SK-N-SH treated with all-trans-retinoic acid at 6 μM for 48 hours (cell line): ENCODE measurements at regions not wholly inside any gene's neighbourhood (a gene's known extent, or its start where the extent isn't known, plus 50 kb on each side); places are given as distances from the start of the nearest gene placed in this dataset.

Source experiments
- ATAC-seq: fragments of 200-7000 bp; cut with Tn5 transposase; 3 replicates; pipeline ENCODE4 v1.9.1; 2020; ENCODE audit warnings: mild to moderate bottlenecking, moderate library complexity
- ARNTL ChIP-seq: fragments of 450-650 bp; formaldehyde crosslinking; IDR thresholded peaks from 2 replicates; pipeline ENCODE4 v1.5.0; 2020; ENCODE audit warnings: low read depth, mild to moderate bottlenecking, moderate library complexity, borderline replicate concordance
- CSDC2 ChIP-seq: fragments of 250-450 bp; sonication (Bioruptor Pico); IDR thresholded peaks from 2 replicates; pipeline ENCODE4 v1.5.0; 2020; ENCODE audit warnings: mild to moderate bottlenecking, moderate library complexity
- ESRRG ChIP-seq: fragments of 250-450 bp; sonication (Bioruptor Pico); IDR thresholded peaks from 2 replicates; pipeline ENCODE4 v1.6.1; 2021; ENCODE audit warnings: mild to moderate bottlenecking
- GLIS3 ChIP-seq: fragments of 250-450 bp; sonication (Bioruptor Pico); IDR thresholded peaks from 2 replicates; pipeline ENCODE4 v1.5.0; 2020; ENCODE audit warnings: mild to moderate bottlenecking, moderate library complexity
- RARB ChIP-seq: fragments of 250-450 bp; sonication (Bioruptor Pico); IDR thresholded peaks from 2 replicates; pipeline ENCODE4 v1.8.0; 2021; ENCODE audit warnings: mild to moderate bottlenecking, moderate library complexity
- SNAI2 ChIP-seq: fragments of 250-450 bp; sonication (Bioruptor Pico); IDR thresholded peaks from 2 replicates; pipeline ENCODE4 v1.5.0; 2020; ENCODE audit warnings: mild to moderate bottlenecking, moderate library complexity
- TCF4 ChIP-seq: fragments of 250-450 bp; sonication (Bioruptor Pico); IDR thresholded peaks from 2 replicates; pipeline ENCODE4 v1.8.0; 2021; ENCODE audit warnings: mild to moderate bottlenecking, moderate library complexity, borderline replicate concordance
- TOX ChIP-seq: fragments of 250-450 bp; sonication (Bioruptor Pico); IDR thresholded peaks from 2 replicates; pipeline ENCODE4 v1.8.0; 2021; ENCODE audit warnings: mild to moderate bottlenecking, moderate library complexity, borderline replicate concordance
- ZFP3 ChIP-seq: fragments of 250-450 bp; sonication (Bioruptor Pico); IDR thresholded peaks from 2 replicates; pipeline ENCODE4 v1.5.0; 2020; ENCODE audit warnings: mild to moderate bottlenecking, moderate library complexity
- ZFP30 ChIP-seq: fragments of 450-650 bp; formaldehyde crosslinking; IDR thresholded peaks from 2 replicates; pipeline ENCODE4 v1.5.0; 2022; ENCODE audit warnings: mild to moderate bottlenecking, moderate library complexity
- ZNF565 ChIP-seq: fragments of 450-650 bp; formaldehyde crosslinking; conservative IDR thresholded peaks from 2 replicates; pipeline ENCODE4 v1.5.0; 2020; ENCODE audit warnings: low read depth, mild to moderate bottlenecking, moderate library complexity
- ZNF70 ChIP-seq: fragments of 450-650 bp; formaldehyde crosslinking; IDR thresholded peaks from 2 replicates; pipeline ENCODE4 v1.5.0; 2020; ENCODE audit warnings: mild to moderate bottlenecking, moderate library complexity
- ZNF8 ChIP-seq: fragments of 450-650 bp; formaldehyde crosslinking; IDR thresholded peaks from 2 replicates; pipeline ENCODE4 v1.5.0; 2020; ENCODE audit warnings: mild to moderate bottlenecking, moderate library complexity
- TF ChIP-seq, protein P1 (sequence below): fragments of 250-450 bp; sonication (Bioruptor Pico); IDR thresholded peaks from 2 replicates; pipeline ENCODE4 v1.5.1; 2020; ENCODE audit warnings: low read depth, mild to moderate bottlenecking, moderate library complexity
- TF ChIP-seq, protein P2 (sequence below): fragments of 250-450 bp; sonication (Bioruptor Pico); IDR thresholded peaks from 2 replicates; pipeline ENCODE4 v1.5.1; 2021; ENCODE audit warnings: mild to moderate bottlenecking, moderate library complexity
- TF ChIP-seq, protein P3 (sequence below): fragments of 250-450 bp; sonication (Bioruptor Pico); IDR thresholded peaks from 2 replicates; pipeline ENCODE4 v1.8.0; 2020; ENCODE audit warnings: mild to moderate bottlenecking, moderate library complexity, borderline replicate concordance
- TF ChIP-seq, protein P4 (sequence below): fragments of 250-450 bp; sonication (Bioruptor Pico); IDR thresholded peaks from 2 replicates; pipeline ENCODE4 v1.8.0; 2021; ENCODE audit warnings: low read depth, mild to moderate bottlenecking, moderate library complexity, borderline replicate concordance
- TF ChIP-seq, protein P5 (sequence below): fragments of 250-450 bp; sonication (Bioruptor Pico); IDR thresholded peaks from 2 replicates; pipeline ENCODE4 v1.5.0; 2020; ENCODE audit warnings: mild to moderate bottlenecking, moderate library complexity

DNA sequence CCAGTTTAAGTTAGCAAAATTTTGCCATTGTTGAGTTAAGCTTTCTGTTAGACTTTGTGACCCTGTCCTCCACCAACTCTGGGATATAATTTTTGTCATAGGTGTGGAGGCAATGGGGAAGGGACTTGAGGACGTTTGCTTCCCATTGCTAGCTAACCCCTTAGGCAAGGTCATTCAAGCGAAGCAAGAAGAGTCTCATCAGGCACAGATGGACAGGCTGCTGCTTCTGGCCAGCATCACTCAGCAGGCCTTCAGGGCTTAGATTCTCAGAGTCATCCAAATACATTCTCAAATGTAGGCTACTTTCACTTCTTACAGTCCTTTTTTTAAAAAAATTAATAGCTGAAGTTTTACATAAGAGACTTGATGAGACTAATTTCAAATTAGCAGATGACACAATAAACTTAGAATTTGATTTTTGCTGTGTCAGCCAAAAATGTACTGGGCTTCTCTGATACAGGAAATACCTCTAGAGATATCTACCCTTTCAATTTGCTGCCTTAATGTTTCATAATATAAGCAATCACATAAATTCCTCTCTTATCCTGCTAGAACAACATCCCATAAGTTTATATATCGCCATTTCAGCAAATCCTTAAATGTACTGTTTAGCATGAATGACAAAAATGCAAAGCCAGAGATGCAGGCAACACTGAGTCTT is 875.2 kb downstream of the FLRT2 start:
- TF ChIP-seq ZFP30 (CRISPR knock-in tag) = no peak
- no peak for TF ChIP-seq CSDC2 (CRISPR knock-in tag)
- no peak for TF ChIP-seq ZNF565 (CRISPR knock-in tag)
- no peak for TF ChIP-seq ZNF8 (CRISPR knock-in tag)
- TF ChIP-seq, protein P1, sequence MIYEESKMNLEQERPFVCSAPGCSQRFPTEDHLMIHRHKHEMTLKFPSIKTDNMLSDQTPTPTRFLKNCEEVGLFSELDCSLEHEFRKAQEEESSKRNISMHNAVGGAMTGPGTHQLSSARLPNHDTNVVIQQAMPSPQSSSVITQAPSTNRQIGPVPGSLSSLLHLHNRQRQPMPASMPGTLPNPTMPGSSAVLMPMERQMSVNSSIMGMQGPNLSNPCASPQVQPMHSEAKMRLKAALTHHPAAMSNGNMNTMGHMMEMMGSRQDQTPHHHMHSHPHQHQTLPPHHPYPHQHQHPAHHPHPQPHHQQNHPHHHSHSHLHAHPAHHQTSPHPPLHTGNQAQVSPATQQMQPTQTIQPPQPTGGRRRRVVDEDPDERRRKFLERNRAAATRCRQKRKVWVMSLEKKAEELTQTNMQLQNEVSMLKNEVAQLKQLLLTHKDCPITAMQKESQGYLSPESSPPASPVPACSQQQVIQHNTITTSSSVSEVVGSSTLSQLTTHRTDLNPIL (CRISPR knock-in tag) = no peak
- TF ChIP-seq, protein P2, sequence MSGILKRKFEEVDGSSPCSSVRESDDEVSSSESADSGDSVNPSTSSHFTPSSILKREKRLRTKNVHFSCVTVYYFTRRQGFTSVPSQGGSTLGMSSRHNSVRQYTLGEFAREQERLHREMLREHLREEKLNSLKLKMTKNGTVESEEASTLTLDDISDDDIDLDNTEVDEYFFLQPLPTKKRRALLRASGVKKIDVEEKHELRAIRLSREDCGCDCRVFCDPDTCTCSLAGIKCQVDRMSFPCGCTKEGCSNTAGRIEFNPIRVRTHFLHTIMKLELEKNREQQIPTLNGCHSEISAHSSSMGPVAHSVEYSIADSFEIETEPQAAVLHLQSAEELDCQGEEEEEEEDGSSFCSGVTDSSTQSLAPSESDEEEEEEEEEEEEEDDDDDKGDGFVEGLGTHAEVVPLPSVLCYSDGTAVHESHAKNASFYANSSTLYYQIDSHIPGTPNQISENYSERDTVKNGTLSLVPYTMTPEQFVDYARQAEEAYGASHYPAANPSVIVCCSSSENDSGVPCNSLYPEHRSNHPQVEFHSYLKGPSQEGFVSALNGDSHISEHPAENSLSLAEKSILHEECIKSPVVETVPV = no peak
- TF ChIP-seq TCF4 (CRISPR knock-in tag) = no peak
- no peak for TF ChIP-seq TOX
- TF ChIP-seq GLIS3 (CRISPR knock-in tag) = no peak
- ATAC-seq = no peak

DNA sequence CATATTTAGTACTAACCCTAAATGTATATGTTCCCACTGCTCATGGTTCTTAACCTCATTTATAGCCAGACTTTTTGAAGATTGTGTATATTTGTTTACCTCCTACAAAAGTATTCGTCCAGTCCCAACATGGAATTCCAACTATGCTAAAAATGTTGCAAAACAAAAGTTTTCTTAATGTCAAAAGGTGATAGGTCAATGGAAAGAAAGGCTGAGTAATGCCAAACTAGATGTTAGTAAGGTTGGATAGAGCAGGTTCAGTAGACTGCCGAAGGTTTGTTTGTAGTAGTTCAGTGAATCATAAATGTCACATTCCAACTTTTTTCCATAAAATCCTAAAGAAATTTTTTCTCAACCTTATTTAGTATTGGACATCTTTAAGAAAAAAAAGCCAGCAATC is 874.5 kb downstream of the FLRT2 start:
- ATAC-seq = no peak
- TF ChIP-seq CSDC2 (CRISPR knock-in tag) = no peak
- TF ChIP-seq TCF4 (CRISPR knock-in tag) = no peak
- TF ChIP-seq, protein P3, sequence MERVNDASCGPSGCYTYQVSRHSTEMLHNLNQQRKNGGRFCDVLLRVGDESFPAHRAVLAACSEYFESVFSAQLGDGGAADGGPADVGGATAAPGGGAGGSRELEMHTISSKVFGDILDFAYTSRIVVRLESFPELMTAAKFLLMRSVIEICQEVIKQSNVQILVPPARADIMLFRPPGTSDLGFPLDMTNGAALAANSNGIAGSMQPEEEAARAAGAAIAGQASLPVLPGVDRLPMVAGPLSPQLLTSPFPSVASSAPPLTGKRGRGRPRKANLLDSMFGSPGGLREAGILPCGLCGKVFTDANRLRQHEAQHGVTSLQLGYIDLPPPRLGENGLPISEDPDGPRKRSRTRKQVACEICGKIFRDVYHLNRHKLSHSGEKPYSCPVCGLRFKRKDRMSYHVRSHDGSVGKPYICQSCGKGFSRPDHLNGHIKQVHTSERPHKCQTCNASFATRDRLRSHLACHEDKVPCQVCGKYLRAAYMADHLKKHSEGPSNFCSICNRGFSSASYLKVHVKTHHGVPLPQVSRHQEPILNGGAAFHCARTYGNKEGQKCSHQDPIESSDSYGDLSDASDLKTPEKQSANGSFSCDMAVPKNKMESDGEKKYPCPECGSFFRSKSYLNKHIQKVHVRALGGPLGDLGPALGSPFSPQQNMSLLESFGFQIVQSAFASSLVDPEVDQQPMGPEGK (CRISPR knock-in tag) = no peak
- TF ChIP-seq, protein P4, sequence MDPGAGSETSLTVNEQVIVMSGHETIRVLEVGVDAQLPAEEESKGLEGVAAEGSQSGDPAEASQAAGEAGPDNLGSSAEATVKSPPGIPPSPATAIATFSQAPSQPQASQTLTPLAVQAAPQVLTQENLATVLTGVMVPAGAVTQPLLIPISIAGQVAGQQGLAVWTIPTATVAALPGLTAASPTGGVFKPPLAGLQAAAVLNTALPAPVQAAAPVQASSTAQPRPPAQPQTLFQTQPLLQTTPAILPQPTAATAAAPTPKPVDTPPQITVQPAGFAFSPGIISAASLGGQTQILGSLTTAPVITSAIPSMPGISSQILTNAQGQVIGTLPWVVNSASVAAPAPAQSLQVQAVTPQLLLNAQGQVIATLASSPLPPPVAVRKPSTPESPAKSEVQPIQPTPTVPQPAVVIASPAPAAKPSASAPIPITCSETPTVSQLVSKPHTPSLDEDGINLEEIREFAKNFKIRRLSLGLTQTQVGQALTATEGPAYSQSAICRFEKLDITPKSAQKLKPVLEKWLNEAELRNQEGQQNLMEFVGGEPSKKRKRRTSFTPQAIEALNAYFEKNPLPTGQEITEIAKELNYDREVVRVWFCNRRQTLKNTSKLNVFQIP (CRISPR knock-in tag) = no peak

DNA sequence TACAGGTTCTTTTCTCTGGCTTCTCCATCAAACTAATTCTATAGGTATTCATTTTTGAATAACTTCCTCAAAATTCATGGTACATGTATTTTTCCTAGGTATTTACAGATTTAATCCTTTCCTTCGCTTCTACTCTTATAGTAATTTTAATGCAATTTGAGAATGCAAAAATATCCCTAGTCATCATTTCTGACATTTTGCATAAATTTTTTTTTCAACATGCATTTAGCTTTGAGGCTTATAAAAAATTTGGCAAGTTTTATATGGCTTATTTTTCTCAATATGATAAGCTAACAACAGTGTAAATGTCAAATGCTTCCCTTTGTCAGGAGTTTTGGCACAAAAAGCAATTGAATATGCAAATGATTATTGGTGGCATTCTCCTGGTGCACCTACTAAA is 872.6 kb downstream of the FLRT2 start:
- no peak for ATAC-seq
- TF ChIP-seq, protein P4 (CRISPR knock-in tag) = no peak
- TF ChIP-seq, protein P5, sequence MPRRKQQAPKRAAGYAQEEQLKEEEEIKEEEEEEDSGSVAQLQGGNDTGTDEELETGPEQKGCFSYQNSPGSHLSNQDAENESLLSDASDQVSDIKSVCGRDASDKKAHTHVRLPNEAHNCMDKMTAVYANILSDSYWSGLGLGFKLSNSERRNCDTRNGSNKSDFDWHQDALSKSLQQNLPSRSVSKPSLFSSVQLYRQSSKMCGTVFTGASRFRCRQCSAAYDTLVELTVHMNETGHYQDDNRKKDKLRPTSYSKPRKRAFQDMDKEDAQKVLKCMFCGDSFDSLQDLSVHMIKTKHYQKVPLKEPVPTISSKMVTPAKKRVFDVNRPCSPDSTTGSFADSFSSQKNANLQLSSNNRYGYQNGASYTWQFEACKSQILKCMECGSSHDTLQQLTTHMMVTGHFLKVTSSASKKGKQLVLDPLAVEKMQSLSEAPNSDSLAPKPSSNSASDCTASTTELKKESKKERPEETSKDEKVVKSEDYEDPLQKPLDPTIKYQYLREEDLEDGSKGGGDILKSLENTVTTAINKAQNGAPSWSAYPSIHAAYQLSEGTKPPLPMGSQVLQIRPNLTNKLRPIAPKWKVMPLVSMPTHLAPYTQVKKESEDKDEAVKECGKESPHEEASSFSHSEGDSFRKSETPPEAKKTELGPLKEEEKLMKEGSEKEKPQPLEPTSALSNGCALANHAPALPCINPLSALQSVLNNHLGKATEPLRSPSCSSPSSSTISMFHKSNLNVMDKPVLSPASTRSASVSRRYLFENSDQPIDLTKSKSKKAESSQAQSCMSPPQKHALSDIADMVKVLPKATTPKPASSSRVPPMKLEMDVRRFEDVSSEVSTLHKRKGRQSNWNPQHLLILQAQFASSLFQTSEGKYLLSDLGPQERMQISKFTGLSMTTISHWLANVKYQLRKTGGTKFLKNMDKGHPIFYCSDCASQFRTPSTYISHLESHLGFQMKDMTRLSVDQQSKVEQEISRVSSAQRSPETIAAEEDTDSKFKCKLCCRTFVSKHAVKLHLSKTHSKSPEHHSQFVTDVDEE (CRISPR knock-in tag) = no peak

DNA sequence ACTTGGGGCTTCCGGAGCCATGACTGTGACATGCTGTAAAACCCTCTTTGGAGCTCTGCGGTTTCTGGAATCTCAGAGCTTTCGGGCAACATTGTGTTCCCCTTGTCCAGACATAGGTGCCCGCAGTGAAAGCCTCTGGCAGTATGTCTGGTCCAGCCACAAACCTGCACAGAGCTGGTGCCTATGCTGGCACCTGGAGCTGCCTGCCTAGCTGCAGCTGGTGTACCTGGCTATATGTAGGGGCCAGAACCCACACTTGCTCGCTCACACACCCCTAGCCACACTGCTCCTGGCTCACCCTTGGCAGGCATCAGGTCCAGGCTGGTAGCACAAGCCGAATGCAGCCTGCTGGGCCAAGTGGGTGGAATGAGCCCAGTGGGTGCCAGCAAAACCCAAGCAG is 861.1 kb downstream of the FLRT2 start:
- ATAC-seq = no peak
- no peak for TF ChIP-seq ARNTL (CRISPR knock-in tag)
- no peak for TF ChIP-seq ZFP30 (CRISPR knock-in tag)
- no peak for TF ChIP-seq GLIS3 (CRISPR knock-in tag)
- TF ChIP-seq TCF4 (CRISPR knock-in tag) = no peak
- TF ChIP-seq, protein P2 = no peak
- no peak for TF ChIP-seq ZNF8 (CRISPR knock-in tag)
- TF ChIP-seq, protein P5 (CRISPR knock-in tag) = no peak
- no peak for TF ChIP-seq ESRRG (CRISPR knock-in tag)
- TF ChIP-seq ZFP3 (CRISPR knock-in tag) = no peak
- TF ChIP-seq ZNF70 (CRISPR knock-in tag) = no peak
- no peak for TF ChIP-seq SNAI2
- no peak for TF ChIP-seq RARB (CRISPR knock-in tag)
